ENCODE measurements at regions not wholly inside any gene's neighbourhood (a gene's known extent, or its start where the extent isn't known, plus 50 kb on each side); places are given as distances from the start of the nearest gene placed in this dataset.

GRCh38 chr4:125368671-125369081, 53.9 kb downstream of the FAT4 start:
- DNase-seq (ENCODE audit: low spot score), result no peak
- POLR2A ChIA-PET, result no interaction called here
- no peak for TF ChIP-seq ZNF396 (CRISPR knock-in tag; IDR thresholded peaks at IDR 0.05; ENCODE audit: borderline replicate concordance)
- no peak for TF ChIP-seq CTCF (IDR thresholded peaks at IDR 0.05)
- no peak for TF ChIP-seq ZBTB21 (CRISPR knock-in tag; IDR thresholded peaks at IDR 0.05; ENCODE audit: borderline replicate concordance)
- no peak for TF ChIP-seq NFYB (CRISPR knock-in tag; conservative IDR thresholded peaks at IDR 0.05; ENCODE audit: low read depth)
- TF ChIP-seq ZNF317 (CRISPR knock-in tag; IDR thresholded peaks at IDR 0.05; ENCODE audit: borderline replicate concordance, low read depth), result no peak
- TF ChIP-seq NR3C1 (CRISPR knock-in tag; conservative IDR thresholded peaks at IDR 0.05; ENCODE audit: low read depth), result no peak
- no peak for TF ChIP-seq CBFB (CRISPR knock-in tag; IDR thresholded peaks at IDR 0.05; ENCODE audit: low read depth)
- TF ChIP-seq ZNF532 (CRISPR knock-in tag; IDR thresholded peaks at IDR 0.05; ENCODE audit: borderline replicate concordance), result no peak
- TF ChIP-seq KAT7 (CRISPR knock-in tag; IDR thresholded peaks at IDR 0.05; ENCODE audit: borderline replicate concordance), result no peak
- no peak for TF ChIP-seq MXD4 (CRISPR knock-in tag; IDR thresholded peaks at IDR 0.05; ENCODE audit: borderline replicate concordance)
- TF ChIP-seq ATF1 (CRISPR knock-in tag; IDR thresholded peaks at IDR 0.05), result no peak
- TF ChIP-seq, protein P1, sequence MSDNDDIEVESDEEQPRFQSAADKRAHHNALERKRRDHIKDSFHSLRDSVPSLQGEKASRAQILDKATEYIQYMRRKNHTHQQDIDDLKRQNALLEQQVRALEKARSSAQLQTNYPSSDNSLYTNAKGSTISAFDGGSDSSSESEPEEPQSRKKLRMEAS (CRISPR knock-in tag; IDR thresholded peaks at IDR 0.05), result no peak
- no peak for TF ChIP-seq ZNF121 (CRISPR knock-in tag; IDR thresholded peaks at IDR 0.05)
- TF ChIP-seq MYBL2 (CRISPR knock-in tag; IDR thresholded peaks at IDR 0.05), result no peak
- no peak for TF ChIP-seq NR1H2 (CRISPR knock-in tag; IDR thresholded peaks at IDR 0.05)
- Mint-ChIP-seq H3K4me1 (peaks cover 2% of the 10 kb centered on the region; the same call in 1 of the 2 replicates), H3K27me3 (ENCODE audit: low read depth) (no peaks in the 10 kb centered on the region), H3K27ac (no peak overlapping the region), H3K4me3 (no peak overlapping the region), H3K36me3 (0 out of 2 replicates have a peak, but pooled peaks cover 2% of the 10 kb centered on the region), H3K9me3 (peaks cover 10% of the 10 kb centered on the region)
- CTCF ChIA-PET, result no interaction called here
- ATAC-seq, result no peak

- DNase-seq (ENCODE audit: low spot score) (no peak), ATAC-seq (no peak)
- Mint-ChIP-seq H3K9me3 (peaks cover 10% of the 10 kb centered on the region), H3K4me3 (no peak overlapping the region), H3K36me3 (0 out of 2 replicates have a peak, but pooled peaks cover 2% of the 10 kb centered on the region), H3K4me1 (peaks cover 2% of the 10 kb centered on the region; the same call in 1 of the 2 replicates), H3K27me3 (ENCODE audit: low read depth) (no peaks in the 10 kb centered on the region), H3K27ac (no peak overlapping the region; the same call in 1 of the 2 replicates)
- ChIA-PET POLR2A (no interaction called here), CTCF (no interaction called here)
- TF ChIP-seq IRF1 (CRISPR knock-in tag; IDR thresholded peaks at IDR 0.05) (no peak), CREB1 (CRISPR knock-in tag; IDR thresholded peaks at IDR 0.05) (no peak), KAT7 (CRISPR knock-in tag; IDR thresholded peaks at IDR 0.05; ENCODE audit: borderline replicate concordance) (no peak)
These were observed 54.3 kb downstream of the FAT4 start for GRCh38 chr4:125369098-125369497.
